ENCODE measurements at regions not wholly inside any gene's neighbourhood (a gene's known extent, or its start where the extent isn't known, plus 50 kb on each side); places are given as distances from the start of the nearest gene placed in this dataset.

DNA sequence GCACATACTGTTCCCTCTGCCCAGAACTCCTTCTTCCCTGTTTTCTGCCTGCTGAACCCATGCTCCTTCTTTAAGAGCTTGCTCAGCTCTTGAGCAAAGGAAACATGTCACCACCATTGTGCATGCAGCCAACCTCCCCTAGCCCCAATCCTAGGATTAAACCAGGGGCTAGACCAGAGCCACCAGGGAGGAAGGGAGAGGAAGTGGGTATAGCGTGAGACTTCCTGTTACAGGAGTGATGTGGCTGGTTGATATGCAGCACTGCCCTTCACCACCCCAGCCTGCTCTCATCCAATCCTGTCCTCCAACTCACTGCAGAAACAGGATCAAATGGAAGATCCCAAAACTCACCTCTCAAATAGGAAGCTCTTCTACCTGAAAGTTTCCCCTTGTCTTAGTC lies 67.1 kb upstream of the CDH5 start:
- TF ChIP-seq EZH2 (IDR thresholded peaks at IDR 0.05; ENCODE audit: low read length, missing control alignments) = no peak
- TF ChIP-seq, protein P1, sequence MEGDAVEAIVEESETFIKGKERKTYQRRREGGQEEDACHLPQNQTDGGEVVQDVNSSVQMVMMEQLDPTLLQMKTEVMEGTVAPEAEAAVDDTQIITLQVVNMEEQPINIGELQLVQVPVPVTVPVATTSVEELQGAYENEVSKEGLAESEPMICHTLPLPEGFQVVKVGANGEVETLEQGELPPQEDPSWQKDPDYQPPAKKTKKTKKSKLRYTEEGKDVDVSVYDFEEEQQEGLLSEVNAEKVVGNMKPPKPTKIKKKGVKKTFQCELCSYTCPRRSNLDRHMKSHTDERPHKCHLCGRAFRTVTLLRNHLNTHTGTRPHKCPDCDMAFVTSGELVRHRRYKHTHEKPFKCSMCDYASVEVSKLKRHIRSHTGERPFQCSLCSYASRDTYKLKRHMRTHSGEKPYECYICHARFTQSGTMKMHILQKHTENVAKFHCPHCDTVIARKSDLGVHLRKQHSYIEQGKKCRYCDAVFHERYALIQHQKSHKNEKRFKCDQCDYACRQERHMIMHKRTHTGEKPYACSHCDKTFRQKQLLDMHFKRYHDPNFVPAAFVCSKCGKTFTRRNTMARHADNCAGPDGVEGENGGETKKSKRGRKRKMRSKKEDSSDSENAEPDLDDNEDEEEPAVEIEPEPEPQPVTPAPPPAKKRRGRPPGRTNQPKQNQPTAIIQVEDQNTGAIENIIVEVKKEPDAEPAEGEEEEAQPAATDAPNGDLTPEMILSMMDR (conservative IDR thresholded peaks at IDR 0.05 in 1 of 2, IDR thresholded peaks at IDR 0.05 in 1 of 2; ENCODE audit: low read depth in 1 of 2, low read length in 2 of 2) = no peak
- H3K9me3 ChIP-seq (ENCODE audit: control insufficient read depth, insufficient read depth, low read depth, low read length) = no peaks in the 10 kb centered on the region
- DNase-seq (ENCODE audit: low read depth in 2 of 2) = no peak
- peaks cover 13% of the 10 kb centered on the region for H3K27me3 ChIP-seq (ENCODE audit: control insufficient read depth, insufficient read depth, low read length)
- H3K4me1 ChIP-seq (ENCODE audit: control insufficient read depth, extremely low read depth, insufficient read depth, low read length) = no peaks in the 10 kb centered on the region
- H3K9ac ChIP-seq (ENCODE audit: insufficient read depth, low read length) = no peak overlapping the region
- H2AFZ ChIP-seq (ENCODE audit: low read length) = no peak overlapping the region
- no peak overlapping the region for H3K27ac ChIP-seq (ENCODE audit: insufficient read depth, low read length)
- H4K20me1 ChIP-seq (ENCODE audit: control insufficient read depth, extremely low read depth, insufficient read depth, low read length) = no peaks in the 10 kb centered on the region
- no peak overlapping the region for H3K4me3 ChIP-seq (replicated peaks in 1 of 4; ENCODE audit: control extremely low read depth in 1 of 4, insufficient read depth in 1 of 4, low read depth in 3 of 4, low read length in 4 of 4)
- H3K36me3 ChIP-seq (ENCODE audit: control insufficient read depth, insufficient read depth, low read length) = no peaks in the 10 kb centered on the region
- H3K4me2 ChIP-seq (ENCODE audit: extremely low read depth, insufficient read depth, low read length) = no peak overlapping the region
- H3K79me2 ChIP-seq (ENCODE audit: control insufficient read depth, insufficient read depth, low read length) = no peaks in the 10 kb centered on the region

DNA sequence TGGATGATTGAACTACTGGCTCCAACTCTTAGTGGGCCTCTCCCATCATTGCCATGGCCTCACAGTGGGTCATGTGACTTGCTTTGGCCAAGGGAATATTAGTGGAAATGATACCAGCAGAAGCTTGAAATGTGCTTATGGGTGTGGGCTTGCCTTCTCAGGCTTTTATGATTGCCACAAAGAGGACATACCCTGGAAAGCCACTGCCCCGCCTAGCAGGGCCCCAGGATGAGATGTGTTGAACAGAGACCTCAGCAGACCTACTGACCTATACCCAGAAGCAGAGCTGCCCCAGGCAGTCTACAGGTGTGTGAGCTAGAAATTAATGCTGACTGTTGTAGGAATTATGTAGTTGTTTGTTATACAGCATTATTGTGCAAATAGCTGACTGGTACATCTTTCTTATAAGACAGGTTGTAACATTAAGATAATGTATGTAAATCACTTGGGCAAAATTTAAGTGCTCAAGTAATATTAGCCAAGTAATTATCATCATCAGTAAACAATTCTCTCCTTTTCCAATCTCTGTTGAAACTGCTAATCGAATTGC lies 67.8 kb upstream of the CDH5 start:
- Histone ChIP-seq H2AFZ (ENCODE audit: low read length) (no peak overlapping the region), H3K9ac (ENCODE audit: insufficient read depth, low read length) (no peak overlapping the region), H3K4me3 (replicated peaks in 1 of 4; ENCODE audit: control extremely low read depth in 1 of 4, insufficient read depth in 1 of 4, low read depth in 3 of 4, low read length in 4 of 4) (no peak overlapping the region), H3K27me3 (ENCODE audit: control insufficient read depth, insufficient read depth, low read length) (peaks cover 15% of the 10 kb centered on the region), H3K4me2 (ENCODE audit: extremely low read depth, insufficient read depth, low read length) (no peak overlapping the region), H3K9me3 (ENCODE audit: control insufficient read depth, insufficient read depth, low read depth, low read length) (no peaks in the 10 kb centered on the region), H3K4me1 (ENCODE audit: control insufficient read depth, extremely low read depth, insufficient read depth, low read length) (no peaks in the 10 kb centered on the region), H3K36me3 (ENCODE audit: control insufficient read depth, insufficient read depth, low read length) (no peaks in the 10 kb centered on the region), H3K79me2 (ENCODE audit: control insufficient read depth, insufficient read depth, low read length) (no peaks in the 10 kb centered on the region), H4K20me1 (ENCODE audit: control insufficient read depth, extremely low read depth, insufficient read depth, low read length) (no peaks in the 10 kb centered on the region), H3K27ac (ENCODE audit: insufficient read depth, low read length) (no peak overlapping the region)
- no peak for DNase-seq (ENCODE audit: low read depth in 2 of 2)
- TF ChIP-seq EZH2 (IDR thresholded peaks at IDR 0.05; ENCODE audit: low read length, missing control alignments) = no peak
- TF ChIP-seq, protein P1 (conservative IDR thresholded peaks at IDR 0.05 in 1 of 2, IDR thresholded peaks at IDR 0.05 in 1 of 2; ENCODE audit: low read depth in 1 of 2, low read length in 2 of 2) = no peak

DNA sequence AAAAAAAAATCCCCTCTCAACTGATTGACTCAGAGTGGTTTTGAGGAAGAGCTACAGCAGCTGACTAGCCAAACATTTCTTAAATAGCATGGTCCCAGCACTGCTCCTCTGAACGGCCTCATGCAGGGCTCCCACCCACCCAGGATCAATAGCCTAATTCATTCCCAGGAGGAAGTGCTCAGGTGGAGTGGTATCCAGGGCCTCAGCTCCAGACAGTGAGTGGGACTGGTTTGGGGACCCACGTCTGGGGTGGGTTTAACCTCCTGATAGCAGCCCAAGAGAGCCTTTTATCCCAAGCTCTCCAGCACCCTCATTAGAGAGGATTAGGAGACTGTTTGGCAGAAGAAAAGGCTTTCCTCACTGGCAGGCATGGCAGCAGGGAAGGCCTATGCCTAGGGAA lies 68.5 kb upstream of the CDH5 start:
- Histone ChIP-seq H4K20me1 (ENCODE audit: control insufficient read depth, extremely low read depth, insufficient read depth, low read length) (no peaks in the 10 kb centered on the region), H3K9ac (ENCODE audit: insufficient read depth, low read length) (no peak overlapping the region), H3K27ac (ENCODE audit: insufficient read depth, low read length) (no peak overlapping the region), H2AFZ (ENCODE audit: low read length) (no peak overlapping the region), H3K27me3 (ENCODE audit: control insufficient read depth, insufficient read depth, low read length) (peaks cover 15% of the 10 kb centered on the region), H3K4me3 (replicated peaks in 1 of 4; ENCODE audit: control extremely low read depth in 1 of 4, insufficient read depth in 1 of 4, low read depth in 3 of 4, low read length in 4 of 4) (no peak overlapping the region), H3K36me3 (ENCODE audit: control insufficient read depth, insufficient read depth, low read length) (no peaks in the 10 kb centered on the region), H3K4me1 (ENCODE audit: control insufficient read depth, extremely low read depth, insufficient read depth, low read length) (no peaks in the 10 kb centered on the region), H3K9me3 (ENCODE audit: control insufficient read depth, insufficient read depth, low read depth, low read length) (no peaks in the 10 kb centered on the region), H3K79me2 (ENCODE audit: control insufficient read depth, insufficient read depth, low read length) (no peaks in the 10 kb centered on the region), H3K4me2 (ENCODE audit: extremely low read depth, insufficient read depth, low read length) (no peak overlapping the region)
- DNase-seq (ENCODE audit: low read depth in 2 of 2) = no peak
- no peak for TF ChIP-seq EZH2 (IDR thresholded peaks at IDR 0.05; ENCODE audit: low read length, missing control alignments)
- TF ChIP-seq, protein P1 (conservative IDR thresholded peaks at IDR 0.05 in 1 of 2, IDR thresholded peaks at IDR 0.05 in 1 of 2; ENCODE audit: low read depth in 1 of 2, low read length in 2 of 2) = no peak
